HG02642 (cell line): ENCODE measurements at regions not wholly inside any gene's neighbourhood (a gene's known extent, or its start where the extent isn't known, plus 50 kb on each side); places are given as distances from the start of the nearest gene placed in this dataset.
"Not testable (repeated sequence)": the region's sequence is repeated elsewhere in the genome, so short reads cannot be mapped to it uniquely, and the experiment has no call there.

Experiments used
- ATAC-seq: cut with Tn5 transposase; IDR thresholded peaks from one replicate; pipeline ENCODE4 v1.9.1; 2021; ENCODE audit warnings: mild to moderate bottlenecking; ENCODE audit not compliant: unreplicated experiment, poor library complexity

DNA sequence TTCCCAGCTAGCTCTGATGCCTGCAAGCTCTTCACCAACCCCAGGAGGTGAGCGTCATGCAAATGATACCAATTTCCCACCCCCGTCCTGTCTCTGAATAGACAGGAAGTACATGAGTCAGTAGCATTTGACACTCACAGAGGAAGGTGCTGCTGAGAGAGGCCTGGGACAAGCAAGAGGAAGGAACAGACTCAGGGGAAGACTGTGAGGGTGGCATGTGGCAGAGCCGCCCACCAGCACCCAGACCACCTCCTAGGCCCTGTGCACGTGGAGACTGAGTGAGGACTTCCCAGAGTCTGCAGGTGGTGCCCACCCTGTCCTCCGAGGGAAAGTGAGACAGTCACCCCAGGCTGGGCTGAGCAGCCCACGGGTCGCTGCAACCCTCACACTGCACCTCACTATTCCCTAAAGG, 199.5 kb upstream of the SFSWAP start:
- peak; percentile 98 for ATAC-seq

DNA sequence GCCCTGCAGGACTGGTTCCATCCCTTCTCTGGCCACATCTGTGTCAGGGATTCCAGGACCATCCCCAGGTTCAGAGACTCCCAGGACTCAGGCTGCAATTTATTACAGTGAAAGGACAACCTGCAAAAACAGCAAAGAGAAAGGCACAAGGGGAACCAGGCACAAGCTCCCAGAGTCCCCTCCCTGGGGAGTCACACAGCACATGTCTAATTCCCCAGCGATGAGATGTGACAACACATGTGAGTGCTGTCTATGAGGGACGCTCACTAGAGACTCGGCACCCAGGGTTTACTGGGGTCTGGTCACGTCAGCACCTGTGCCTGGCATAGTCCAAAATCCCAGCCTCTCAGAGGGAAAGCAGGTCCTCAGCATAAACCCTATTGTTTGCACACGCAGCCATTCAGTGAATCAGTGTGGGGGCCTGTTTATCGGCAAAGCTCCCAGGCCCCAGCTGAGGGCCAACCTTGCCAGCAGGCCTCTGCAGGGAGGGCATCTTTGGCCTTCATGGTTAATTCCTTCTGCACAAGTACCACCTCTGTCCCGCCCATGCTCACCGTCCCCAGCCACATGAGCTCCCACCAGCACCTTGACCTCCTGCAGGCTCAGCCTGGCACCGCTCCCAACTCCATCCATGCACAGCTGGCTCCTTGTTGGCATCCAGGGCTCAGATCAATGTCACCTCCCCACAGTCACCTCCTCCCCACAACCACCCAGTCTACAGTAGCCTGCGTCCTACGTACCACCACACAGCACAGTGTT, 198.9 kb upstream of the SFSWAP start:
- ATAC-seq = peak; percentile 18

DNA sequence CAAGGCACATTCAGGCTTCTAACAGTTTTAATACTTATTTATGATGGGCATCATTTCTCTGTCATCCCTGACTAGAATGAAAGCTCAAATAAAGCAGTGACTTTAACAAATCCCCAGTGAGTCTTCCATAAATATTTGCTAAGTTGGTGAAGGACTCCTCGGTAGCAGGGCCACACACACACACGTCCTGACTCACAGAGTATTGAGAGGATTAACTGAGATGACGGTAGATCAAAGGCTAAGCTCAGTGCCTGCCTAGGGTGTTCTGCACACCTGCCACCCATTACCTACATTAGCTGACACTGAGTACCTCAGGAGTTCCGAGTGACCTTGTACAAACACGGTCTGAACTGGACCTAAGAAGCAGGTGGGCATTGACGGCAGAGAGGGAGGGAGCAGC, 197.3 kb upstream of the SFSWAP start:
- no peak for ATAC-seq

DNA sequence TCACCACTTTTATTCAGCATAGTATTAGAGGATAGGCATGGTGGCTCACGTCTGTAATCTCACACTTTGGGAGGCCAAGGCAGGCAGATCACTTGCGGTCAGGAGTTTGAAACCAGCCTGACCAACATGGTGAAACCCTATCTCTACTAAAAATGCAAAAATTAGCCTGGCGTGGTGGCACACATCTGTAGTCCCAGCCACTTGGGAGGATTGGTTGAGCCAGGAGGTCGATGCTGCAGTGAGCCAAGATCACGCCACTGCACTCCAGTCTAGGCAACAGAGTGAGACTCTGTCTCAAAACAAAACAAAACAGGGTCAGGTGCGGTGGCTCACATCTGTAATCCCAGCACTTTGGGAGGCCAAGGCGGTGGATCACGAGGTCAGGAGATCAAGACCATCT, 190.3 kb upstream of the SFSWAP start:
- ATAC-seq = not testable (repeated sequence)

DNA sequence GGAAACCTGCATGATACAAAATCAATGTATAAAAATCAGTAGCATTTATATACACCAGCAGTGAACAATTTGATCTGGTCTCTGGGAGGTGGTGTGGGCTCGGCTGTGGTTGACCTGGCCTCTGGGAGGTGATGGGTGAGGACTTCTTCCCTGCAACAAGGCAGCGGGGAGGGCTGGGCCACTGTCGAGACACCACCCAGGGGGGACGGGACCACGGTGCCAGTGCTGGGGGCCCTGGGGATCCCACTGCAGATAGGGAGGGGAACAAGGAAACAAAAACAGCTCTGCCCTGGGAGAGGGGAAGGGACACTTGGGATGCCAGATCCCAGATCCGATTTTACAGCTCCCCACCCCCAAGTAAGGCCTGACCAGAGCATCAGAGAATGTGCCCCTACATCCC, 189.6 kb upstream of the SFSWAP start:
- ATAC-seq = no peak

DNA sequence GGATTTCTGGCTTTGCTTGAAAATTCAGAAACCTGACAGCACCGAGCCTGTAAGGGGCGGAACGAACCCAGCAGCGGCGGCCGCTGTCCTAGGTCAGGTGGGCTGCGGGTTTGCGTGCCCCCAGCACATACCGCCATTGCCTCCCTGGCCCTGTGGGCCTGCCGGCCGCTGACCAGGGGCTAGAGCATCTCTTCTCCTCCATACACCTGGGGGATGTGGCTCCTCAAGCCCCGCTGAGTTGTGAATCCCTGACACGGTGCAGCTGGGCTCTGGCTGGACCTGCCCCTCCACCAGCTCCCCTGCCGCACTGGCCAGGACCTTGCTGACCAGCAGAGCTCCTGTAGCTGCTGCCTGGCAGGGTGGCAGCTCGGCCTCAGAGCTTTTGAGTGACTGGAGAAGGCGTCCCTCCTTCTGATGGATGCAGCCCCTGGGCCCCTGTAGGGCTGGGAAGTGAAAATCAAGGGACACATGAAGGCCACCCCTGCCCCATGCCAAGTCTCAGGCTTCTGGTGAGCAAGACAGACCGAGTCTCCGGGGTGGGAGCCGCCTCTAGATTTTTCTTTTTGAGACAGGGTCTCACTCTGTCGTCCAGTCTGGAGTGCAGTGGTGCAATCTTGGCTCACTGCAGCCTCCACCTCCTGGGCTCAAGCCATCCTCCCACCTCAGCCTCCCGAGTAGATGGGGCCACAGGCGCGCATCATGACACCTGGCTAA, 184.9 kb upstream of the SFSWAP start:
- ATAC-seq = no peak

DNA sequence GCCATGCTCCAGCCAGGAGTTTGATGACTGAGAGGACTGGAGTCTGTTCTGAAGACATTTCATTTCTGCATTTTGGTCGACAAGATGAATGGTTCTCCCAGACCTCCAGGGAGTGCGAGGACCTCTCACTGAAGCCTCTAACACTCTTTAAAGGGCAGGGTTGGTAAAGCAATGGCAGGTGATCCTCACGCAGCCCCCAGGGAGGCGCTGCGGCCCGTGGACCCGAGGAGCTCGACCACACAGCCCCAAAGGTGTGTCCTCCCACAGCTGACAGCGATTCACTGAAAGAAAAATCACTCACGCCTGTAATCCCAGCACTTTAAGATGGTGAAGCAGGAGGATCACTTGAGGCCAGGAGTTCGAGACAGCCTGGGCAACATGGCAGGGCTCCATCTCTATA, 183.8 kb upstream of the SFSWAP start:
- no peak for ATAC-seq

DNA sequence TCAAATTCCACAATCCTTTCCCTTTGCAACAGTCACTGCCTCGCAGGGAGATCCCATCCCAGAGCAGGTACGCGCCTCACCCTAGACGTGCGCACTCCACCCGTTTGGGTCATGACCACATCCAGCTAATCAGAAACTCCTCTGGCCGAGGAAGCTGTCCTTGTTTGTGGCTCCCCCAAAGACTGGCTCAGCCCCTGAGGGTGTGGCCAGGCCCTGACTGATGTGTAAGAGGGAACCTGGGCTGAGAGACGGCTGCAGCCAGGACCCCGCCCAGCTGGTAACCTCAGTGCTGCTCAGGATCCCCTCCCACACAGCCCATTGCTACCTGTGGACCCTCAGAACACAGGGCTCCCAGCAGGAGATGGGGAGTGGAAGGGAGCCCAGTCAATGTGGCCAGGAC, 183.2 kb upstream of the SFSWAP start:
- ATAC-seq = no peak

DNA sequence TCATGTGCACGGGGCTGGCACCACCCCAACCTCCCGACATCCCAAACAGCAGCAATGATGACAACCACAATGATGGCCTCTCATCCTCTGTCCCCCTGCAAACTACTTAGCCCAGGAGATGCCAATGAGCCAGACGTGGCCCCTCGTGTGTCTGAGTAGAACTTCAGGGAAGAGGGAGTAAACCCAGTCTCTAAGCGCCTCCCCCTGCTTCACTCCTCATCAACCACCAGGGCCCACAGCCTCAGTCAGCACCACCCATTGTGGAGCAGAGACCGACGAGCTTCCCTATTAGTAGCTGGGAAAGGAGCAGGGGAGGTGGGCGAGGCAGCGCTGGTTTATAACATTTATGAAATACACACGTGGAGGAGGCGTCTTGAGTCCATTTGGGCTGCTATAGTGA, 182.7 kb upstream of the SFSWAP start:
- no peak for ATAC-seq

DNA sequence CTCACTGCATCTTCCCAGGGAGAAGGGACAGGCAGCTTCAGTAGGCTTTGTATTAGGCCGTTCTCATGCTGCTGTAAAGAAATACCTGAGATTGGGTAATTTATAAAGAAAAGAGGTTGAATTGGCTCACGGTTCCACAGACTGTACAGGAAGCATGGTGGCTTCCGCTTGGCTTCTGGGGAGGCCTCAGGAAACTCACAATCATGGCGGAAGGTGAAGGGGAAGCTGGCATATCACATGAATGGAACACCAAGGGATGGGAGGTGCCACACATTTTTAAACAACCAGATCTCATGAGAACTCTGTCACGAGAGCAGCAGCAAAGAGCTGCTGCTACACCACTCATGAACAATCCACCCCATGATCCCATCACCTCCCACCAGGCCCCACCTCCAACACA, 182.2 kb upstream of the SFSWAP start:
- no peak for ATAC-seq

DNA sequence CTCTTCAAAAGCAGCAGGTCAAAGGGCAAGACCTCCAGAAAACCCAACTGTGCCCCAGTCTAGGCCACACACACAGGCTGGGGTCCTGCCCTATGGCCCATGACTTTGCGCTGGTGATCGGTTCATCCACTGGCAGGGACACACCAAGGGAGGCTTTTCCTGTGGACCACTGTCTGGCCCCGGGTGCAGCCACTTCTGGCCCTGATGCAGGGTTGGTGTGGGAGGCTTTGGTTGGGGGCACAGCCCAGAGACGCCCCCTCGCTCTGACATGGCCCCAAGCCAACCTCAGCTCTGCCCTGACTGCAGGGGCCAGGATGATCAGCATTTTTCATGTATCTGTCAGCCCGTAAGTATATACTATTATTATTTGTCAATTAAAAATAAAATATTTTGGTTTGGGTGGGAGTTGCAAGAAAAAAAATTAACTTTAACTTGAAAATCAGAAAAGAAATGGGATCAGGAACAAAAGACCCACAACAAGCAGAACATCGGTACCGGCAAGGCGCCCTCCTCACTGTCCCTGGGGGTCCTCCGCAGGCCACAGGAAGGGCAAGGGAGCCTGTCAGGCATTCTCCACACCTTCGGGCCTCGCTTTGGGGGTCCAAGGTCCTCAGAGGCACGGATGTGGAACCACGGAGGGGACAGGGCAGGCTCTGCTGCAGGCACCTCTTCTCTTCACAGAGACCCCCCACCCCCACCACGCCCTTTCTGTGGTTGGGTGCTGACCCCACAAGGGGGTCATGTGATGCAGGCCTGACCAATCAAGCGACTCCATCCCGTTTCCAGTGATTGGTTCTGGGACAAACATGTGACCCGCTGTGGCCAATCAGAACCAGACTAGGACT, 181.5 kb upstream of the SFSWAP start:
- ATAC-seq = no peak

DNA sequence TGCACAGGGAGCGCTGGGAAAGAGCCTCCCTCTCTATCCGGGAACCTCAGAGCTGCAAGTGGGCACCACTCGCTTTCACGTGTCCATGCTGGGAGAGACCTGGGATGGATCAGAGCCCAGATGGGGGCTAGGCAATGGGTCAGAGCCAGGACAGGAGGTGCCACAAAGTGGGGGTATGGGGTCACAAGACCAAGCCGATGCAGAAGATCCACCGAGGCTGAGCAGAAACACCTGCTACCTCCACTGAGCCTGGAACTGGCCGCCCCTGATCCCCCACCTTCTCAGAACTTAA, 180.9 kb upstream of the SFSWAP start:
- no peak for ATAC-seq

DNA sequence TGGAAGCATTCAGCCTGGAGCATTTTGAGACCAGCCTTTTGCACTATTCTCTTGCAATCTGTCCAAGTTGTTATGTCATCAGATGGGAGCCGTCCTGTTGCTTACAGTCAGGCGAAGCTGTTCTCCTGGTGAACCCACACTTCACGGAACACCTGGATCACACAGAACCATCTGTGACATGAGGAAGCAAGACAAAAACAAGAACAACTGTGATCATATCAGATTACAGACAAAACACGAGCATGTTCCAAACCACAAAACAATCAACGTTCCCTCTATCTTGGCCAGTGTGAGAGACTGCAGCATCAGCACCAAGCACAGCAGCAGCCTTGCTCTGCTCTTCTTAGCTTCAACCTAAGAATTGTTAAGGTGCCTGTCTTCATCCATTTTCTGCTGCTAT, 180.5 kb upstream of the SFSWAP start:
- no peak for ATAC-seq

DNA sequence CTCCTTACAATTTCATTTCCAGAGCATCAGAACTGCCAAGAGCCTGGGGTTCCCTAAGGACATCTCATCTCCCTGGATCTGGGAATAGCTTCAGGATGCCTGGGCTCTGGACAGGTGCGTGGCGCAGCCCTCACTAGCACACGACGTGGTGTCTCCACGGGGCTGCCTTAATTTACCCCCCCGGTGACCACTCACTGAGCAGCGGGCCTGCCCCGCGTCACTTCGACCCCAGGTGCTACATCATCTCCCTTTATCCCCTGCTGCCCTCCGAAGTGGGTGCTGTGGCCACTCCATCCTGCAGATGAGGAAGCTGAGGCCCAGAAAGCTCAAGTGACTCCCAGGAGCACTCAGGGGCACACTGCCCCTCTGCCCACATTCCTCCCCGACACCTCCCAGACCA, 177.8 kb upstream of the SFSWAP start:
- no peak for ATAC-seq

DNA sequence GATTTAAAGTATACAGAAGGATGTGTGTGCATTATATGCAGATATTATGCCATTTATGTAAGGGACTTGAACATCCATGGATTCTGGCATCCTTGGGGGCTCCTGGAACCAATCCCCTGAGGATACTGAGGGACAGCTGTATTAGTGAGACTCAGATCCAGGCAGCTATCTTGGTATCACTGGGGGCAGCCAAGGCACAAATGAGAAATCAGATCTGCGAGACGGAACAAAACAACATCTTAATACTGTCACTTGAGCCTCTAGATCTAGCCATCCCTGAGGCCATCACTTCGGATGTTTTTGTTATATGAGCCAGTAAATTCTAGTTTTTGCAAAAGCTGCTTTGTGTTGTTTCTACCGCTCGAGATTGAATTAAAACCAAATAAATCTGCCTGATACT, 175.1 kb upstream of the SFSWAP start:
- no peak for ATAC-seq

DNA sequence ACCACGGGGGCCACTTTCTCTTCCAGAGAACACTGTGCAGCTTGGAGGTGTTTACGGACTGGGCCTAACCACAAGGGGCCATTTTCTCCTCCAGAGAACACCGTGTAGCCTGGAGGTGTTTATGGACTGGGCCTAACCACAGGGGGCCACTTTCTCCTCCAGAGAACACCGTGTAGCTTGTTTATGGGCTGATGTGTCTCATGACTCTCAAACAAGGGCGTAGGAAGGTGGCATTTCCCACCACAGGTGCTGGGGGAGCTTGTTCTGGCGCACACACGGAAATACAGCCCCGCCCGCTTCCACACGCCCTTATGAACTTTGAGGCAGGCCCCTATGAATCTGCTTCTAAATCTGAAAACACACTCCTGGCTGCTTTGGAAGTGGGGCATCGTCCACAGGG, 174.6 kb upstream of the SFSWAP start:
- no peak for ATAC-seq

DNA sequence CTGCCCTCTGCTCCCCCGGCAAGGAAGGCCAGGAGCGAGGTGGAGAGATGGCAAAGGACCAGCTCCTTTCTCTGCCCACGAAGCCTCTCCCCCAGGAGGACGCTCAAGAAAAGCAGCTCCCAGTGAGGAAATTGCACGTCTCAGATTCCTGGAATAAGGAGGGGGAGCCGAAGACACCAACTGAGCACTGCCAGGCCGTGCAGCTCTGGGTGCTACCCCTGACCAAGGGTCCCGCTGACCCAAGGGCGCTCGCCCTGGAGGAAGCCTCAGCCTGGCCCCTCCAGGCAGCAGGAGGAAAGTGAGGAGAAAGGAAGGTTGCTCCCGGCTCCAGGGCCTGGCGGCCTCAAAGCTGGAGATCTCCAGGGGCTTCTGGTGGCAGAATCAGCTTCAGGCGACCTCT, 174.1 kb upstream of the SFSWAP start:
- no peak for ATAC-seq

DNA sequence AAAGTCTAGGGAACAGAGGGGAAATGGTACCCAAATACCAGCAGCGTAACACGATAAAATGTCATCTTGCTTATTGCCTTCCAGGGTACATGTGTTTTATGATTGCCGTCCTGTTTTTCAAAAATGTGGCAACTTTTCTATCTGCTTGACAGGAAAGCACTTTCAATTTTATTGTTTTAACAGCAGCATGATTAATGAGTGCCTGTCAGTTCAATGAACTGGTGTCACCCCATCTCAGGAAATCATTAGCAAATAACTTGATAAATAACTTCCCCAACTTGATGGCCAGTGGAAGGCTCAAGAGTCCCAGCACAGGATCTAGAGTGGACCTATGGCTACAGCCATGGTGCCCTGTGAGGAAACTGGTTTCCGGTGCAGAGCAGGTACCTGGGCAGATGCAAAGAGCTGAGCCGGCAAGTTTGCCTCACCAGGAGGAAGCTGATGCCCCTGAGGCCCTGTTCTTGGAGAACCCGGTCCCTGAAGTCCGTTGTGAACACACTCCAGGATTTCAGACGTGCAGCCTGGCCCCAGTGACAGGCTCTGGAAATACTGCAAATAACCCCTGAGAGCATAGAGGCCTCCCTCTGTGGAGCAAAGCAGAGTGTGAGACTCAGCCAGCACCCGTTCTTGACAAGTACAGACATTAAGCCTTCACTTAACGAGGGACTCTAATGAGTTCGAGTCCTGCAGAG, 173.5 kb upstream of the SFSWAP start:
- ATAC-seq = no peak

DNA sequence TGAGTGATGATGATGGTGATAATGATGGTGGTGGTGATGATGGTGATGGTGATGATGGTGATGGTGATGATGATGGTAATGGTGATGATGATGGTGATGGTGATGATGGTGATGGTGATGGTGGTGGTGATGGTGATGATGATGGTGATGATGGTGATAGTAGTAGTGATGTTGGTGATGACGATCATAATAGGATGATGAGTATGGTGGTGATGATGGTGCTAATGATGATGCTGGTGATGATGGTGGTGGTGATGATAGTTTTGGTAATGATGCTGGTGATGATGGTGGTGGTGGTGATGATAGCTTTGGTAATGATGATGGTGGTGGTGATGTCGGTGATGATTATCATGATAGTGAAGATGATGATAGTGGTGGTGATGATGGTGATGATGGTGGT, 171.5 kb upstream of the SFSWAP start:
- ATAC-seq = no peak

DNA sequence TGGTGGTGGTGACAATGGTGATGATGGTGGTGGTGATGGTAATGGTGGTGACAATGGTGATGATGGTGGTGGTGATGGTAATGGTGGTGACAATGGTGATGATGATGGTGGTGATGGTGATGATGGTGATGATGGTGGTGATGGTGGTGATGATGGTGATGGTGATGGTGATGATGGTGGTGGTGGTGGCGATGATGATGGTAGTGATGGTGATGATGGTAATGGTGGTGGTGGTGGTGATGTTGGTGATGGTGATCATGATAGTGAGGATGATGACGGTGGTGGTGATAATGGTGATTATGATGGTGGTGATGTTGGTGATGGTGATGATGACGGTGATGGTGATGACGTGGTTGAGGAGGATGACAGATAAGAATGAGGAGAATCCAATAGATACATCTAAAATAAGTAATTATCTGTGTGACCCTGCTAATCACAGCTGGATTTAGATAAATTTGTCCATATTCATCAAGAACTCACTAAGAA, 170.7 kb upstream of the SFSWAP start:
- no peak for ATAC-seq

DNA sequence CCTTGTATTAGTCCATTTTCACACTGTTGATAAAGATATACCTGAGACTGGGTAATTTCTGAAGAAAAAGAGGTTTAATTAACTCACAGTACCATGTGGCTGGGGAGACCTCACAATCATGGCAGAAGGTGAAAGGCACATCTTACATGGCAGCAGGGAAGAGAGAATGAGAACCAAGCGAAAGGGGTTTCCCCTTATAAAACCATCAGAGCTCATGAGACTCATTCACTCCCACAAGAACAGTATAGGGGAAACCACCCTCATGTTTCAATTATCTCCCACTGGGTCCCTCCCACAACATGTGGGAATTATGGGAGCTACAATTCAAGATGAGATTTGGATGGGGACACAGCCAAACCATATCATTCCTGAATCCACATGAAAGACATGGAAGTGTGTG, 169.4 kb upstream of the SFSWAP start:
- not testable (repeated sequence) for ATAC-seq
